ENCODE measurements at regions not wholly inside any gene's neighbourhood (a gene's known extent, or its start where the extent isn't known, plus 50 kb on each side); places are given as distances from the start of the nearest gene placed in this dataset.

GRCh38 chr9:7369384-7369821 is 430.2 kb downstream of the DMAC1 start:
- intact Hi-C loops (cut with micrococcal nuclease): no loop called here
- no peaks in the 10 kb centered on the region for H3K27me3 Mint-ChIP-seq
- H3K9me3 Mint-ChIP-seq: no peaks in the 10 kb centered on the region
- no peak overlapping the region for H3K27ac Mint-ChIP-seq
- peaks cover 8% of the 10 kb centered on the region for H3K4me1 Mint-ChIP-seq (ENCODE audit: low read depth)
- H3K36me3 Mint-ChIP-seq (ENCODE audit: low read depth): no peaks in the 10 kb centered on the region
- no peak overlapping the region for H3K4me3 Mint-ChIP-seq

GRCh38 chr9:7368410-7369292 is 430.9 kb downstream of the DMAC1 start:
- Mint-ChIP-seq H3K27ac (peak overlapping the region; percentile 71), H3K9me3 (no peaks in the 10 kb centered on the region), H3K4me3 (no peak overlapping the region), H3K27me3 (no peaks in the 10 kb centered on the region), H3K4me1 (ENCODE audit: low read depth) (peaks cover 8% of the 10 kb centered on the region), H3K36me3 (ENCODE audit: low read depth) (no peaks in the 10 kb centered on the region)
- intact Hi-C loops (cut with micrococcal nuclease): no loop called here

GRCh38 chr9:7367726-7368125 is 431.9 kb downstream of the DMAC1 start:
- no peak overlapping the region for H3K4me3 Mint-ChIP-seq
- H3K9me3 Mint-ChIP-seq: no peaks in the 10 kb centered on the region
- H3K27me3 Mint-ChIP-seq: no peaks in the 10 kb centered on the region
- intact Hi-C loops (cut with micrococcal nuclease): no loop called here
- H3K27ac Mint-ChIP-seq: no peak overlapping the region
- H3K36me3 Mint-ChIP-seq (ENCODE audit: low read depth): no peaks in the 10 kb centered on the region
- peaks cover 8% of the 10 kb centered on the region for H3K4me1 Mint-ChIP-seq (ENCODE audit: low read depth)

- Mint-ChIP-seq H3K4me3 (no peak overlapping the region), H3K36me3 (ENCODE audit: low read depth) (no peaks in the 10 kb centered on the region), H3K4me1 (ENCODE audit: low read depth) (peaks cover 8% of the 10 kb centered on the region), H3K27me3 (no peaks in the 10 kb centered on the region), H3K27ac (no peak overlapping the region), H3K9me3 (no peaks in the 10 kb centered on the region)
- intact Hi-C loops (cut with micrococcal nuclease): no loop called here
These were observed 433.5 kb downstream of the DMAC1 start for GRCh38 chr9:7366121-7366520.

GRCh38 chr9:7363777-7364477 is 435.7 kb downstream of the DMAC1 start:
- H3K4me1 Mint-ChIP-seq (ENCODE audit: low read depth): peaks cover 7% of the 10 kb centered on the region
- no peak overlapping the region for H3K4me3 Mint-ChIP-seq
- H3K27ac Mint-ChIP-seq: no peak overlapping the region
- no peaks in the 10 kb centered on the region for H3K9me3 Mint-ChIP-seq
- no peaks in the 10 kb centered on the region for H3K36me3 Mint-ChIP-seq (ENCODE audit: low read depth)
- intact Hi-C loops (cut with micrococcal nuclease): no loop called here
- no peaks in the 10 kb centered on the region for H3K27me3 Mint-ChIP-seq

- Mint-ChIP-seq H3K9me3 (no peaks in the 10 kb centered on the region), H3K4me1 (ENCODE audit: low read depth) (no peaks in the 10 kb centered on the region), H3K36me3 (ENCODE audit: low read depth) (no peaks in the 10 kb centered on the region), H3K27ac (no peak overlapping the region), H3K4me3 (no peak overlapping the region), H3K27me3 (no peaks in the 10 kb centered on the region)
- intact Hi-C loops (cut with micrococcal nuclease): no loop called here
These were observed 439.1 kb downstream of the DMAC1 start for GRCh38 chr9:7360513-7360912.

GRCh38 chr9:7358876-7359275 is 440.7 kb downstream of the DMAC1 start:
- intact Hi-C loops (cut with micrococcal nuclease): no loop called here
- H3K4me3 Mint-ChIP-seq: no peak overlapping the region
- H3K4me1 Mint-ChIP-seq (ENCODE audit: low read depth): no peaks in the 10 kb centered on the region
- no peaks in the 10 kb centered on the region for H3K27me3 Mint-ChIP-seq
- H3K9me3 Mint-ChIP-seq: no peaks in the 10 kb centered on the region
- no peaks in the 10 kb centered on the region for H3K36me3 Mint-ChIP-seq (ENCODE audit: low read depth)
- H3K27ac Mint-ChIP-seq: no peak overlapping the region

GRCh38 chr9:7354704-7355103 is 444.9 kb downstream of the DMAC1 start:
- intact Hi-C loops (cut with micrococcal nuclease): no loop called here
- Mint-ChIP-seq H3K4me3 (no peak overlapping the region), H3K9me3 (no peaks in the 10 kb centered on the region), H3K4me1 (ENCODE audit: low read depth) (no peaks in the 10 kb centered on the region), H3K27ac (no peak overlapping the region), H3K27me3 (no peaks in the 10 kb centered on the region), H3K36me3 (ENCODE audit: low read depth) (no peaks in the 10 kb centered on the region)

GRCh38 chr9:7348692-7349091 is 450.9 kb downstream of the DMAC1 start:
- H3K36me3 Mint-ChIP-seq (ENCODE audit: low read depth): no peaks in the 10 kb centered on the region
- no peak overlapping the region for H3K27ac Mint-ChIP-seq
- H3K4me3 Mint-ChIP-seq: no peak overlapping the region

GRCh38 chr9:7347556-7347955 is 452.0 kb downstream of the DMAC1 start:
- H3K9me3 Mint-ChIP-seq: peaks cover 10% of the 10 kb centered on the region
- H3K27ac Mint-ChIP-seq: no peak overlapping the region
- intact Hi-C loops (cut with micrococcal nuclease): no loop called here
- H3K36me3 Mint-ChIP-seq (ENCODE audit: low read depth): no peaks in the 10 kb centered on the region
- no peaks in the 10 kb centered on the region for H3K4me1 Mint-ChIP-seq (ENCODE audit: low read depth)
- no peaks in the 10 kb centered on the region for H3K27me3 Mint-ChIP-seq
- no peak overlapping the region for H3K4me3 Mint-ChIP-seq

More at GRCh38 chr9:7348692-7349091, 450.9 kb downstream of the DMAC1 start:
- Mint-ChIP-seq H3K9me3 (peaks cover 10% of the 10 kb centered on the region), H3K27me3 (no peaks in the 10 kb centered on the region), H3K4me1 (ENCODE audit: low read depth) (no peaks in the 10 kb centered on the region)
- intact Hi-C loops (cut with micrococcal nuclease): no loop called here

- Mint-ChIP-seq H3K27me3 (no peaks in the 10 kb centered on the region), H3K27ac (no peak overlapping the region), H3K36me3 (ENCODE audit: low read depth) (no peaks in the 10 kb centered on the region), H3K9me3 (peaks cover 10% of the 10 kb centered on the region), H3K4me1 (ENCODE audit: low read depth) (peaks cover 7% of the 10 kb centered on the region), H3K4me3 (no peak overlapping the region)
- intact Hi-C loops (cut with micrococcal nuclease): no loop called here
These were observed 453.4 kb downstream of the DMAC1 start for GRCh38 chr9:7346144-7346543.

- H3K4me1 Mint-ChIP-seq (ENCODE audit: low read depth): peaks cover 7% of the 10 kb centered on the region
- no peaks in the 10 kb centered on the region for H3K9me3 Mint-ChIP-seq
- H3K27me3 Mint-ChIP-seq: no peaks in the 10 kb centered on the region
- H3K27ac Mint-ChIP-seq: no peak overlapping the region
- no peaks in the 10 kb centered on the region for H3K36me3 Mint-ChIP-seq (ENCODE audit: low read depth)
- intact Hi-C loops (cut with micrococcal nuclease): no loop called here
- no peak overlapping the region for H3K4me3 Mint-ChIP-seq
These were observed 456.8 kb downstream of the DMAC1 start for GRCh38 chr9:7342736-7343135.

- intact Hi-C loops (cut with micrococcal nuclease): no loop called here
- no peaks in the 10 kb centered on the region for H3K9me3 Mint-ChIP-seq
- H3K4me1 Mint-ChIP-seq (ENCODE audit: low read depth): peaks cover 7% of the 10 kb centered on the region
- no peak overlapping the region for H3K4me3 Mint-ChIP-seq
- no peaks in the 10 kb centered on the region for H3K27me3 Mint-ChIP-seq
- no peak overlapping the region for H3K27ac Mint-ChIP-seq
- H3K36me3 Mint-ChIP-seq (ENCODE audit: low read depth): no peaks in the 10 kb centered on the region
These were observed 457.3 kb downstream of the DMAC1 start for GRCh38 chr9:7342229-7342628.

- Mint-ChIP-seq H3K9me3 (no peaks in the 10 kb centered on the region), H3K4me3 (no peak overlapping the region), H3K36me3 (ENCODE audit: low read depth) (no peaks in the 10 kb centered on the region), H3K4me1 (ENCODE audit: low read depth) (peaks cover 7% of the 10 kb centered on the region), H3K27ac (no peak overlapping the region), H3K27me3 (no peaks in the 10 kb centered on the region)
- intact Hi-C loops (cut with micrococcal nuclease): no loop called here
These were observed 458.0 kb downstream of the DMAC1 start for GRCh38 chr9:7341571-7341970.
